ENCODE measurements at regions not wholly inside any gene's neighbourhood (a gene's known extent, or its start where the extent isn't known, plus 50 kb on each side); places are given as distances from the start of the nearest gene placed in this dataset.

GRCh38 chr12:42996869-42997431 is 407.4 kb upstream of the PRICKLE1 start:
- no peaks in the 10 kb centered on the region for H3K79me1 ChIP-seq (ENCODE audit: insufficient read depth, low read depth, low read length, poor library complexity, severe bottlenecking)
- H2BK5ac ChIP-seq (ENCODE audit: insufficient read length, low read length), result no peak overlapping the region
- TF ChIP-seq CTCF (conservative IDR thresholded peaks at IDR 0.05), result no peak
- H3T11ph ChIP-seq (ENCODE audit: low read length), result no peak overlapping the region
- H3K27me3 Mint-ChIP-seq (ENCODE audit: low read depth), result peaks cover 3% of the 10 kb centered on the region; the same call in 1 of the 2 replicates
- no peaks in the 10 kb centered on the region for H3K4me1 ChIP-seq (ENCODE audit: insufficient read depth, low read length)
- no peak overlapping the region for H3K27ac ChIP-seq (ENCODE audit: insufficient read length, low read depth, low read length)
- no peak overlapping the region for H4K91ac ChIP-seq (ENCODE audit: insufficient read length, low read depth, low read length)
- H4K5ac ChIP-seq (ENCODE audit: insufficient read length, low read depth, low read length), result no peak overlapping the region
- no peak overlapping the region for H2AFZ ChIP-seq (ENCODE audit: low read length)
- H2AK5ac ChIP-seq (ENCODE audit: insufficient read length, low read length), result no peak overlapping the region
- H3K4me3 Mint-ChIP-seq, result no peak overlapping the region
- no peak overlapping the region for H2BK120ac ChIP-seq (ENCODE audit: low read depth, low read length, poor library complexity, severe bottlenecking)
- no peak overlapping the region for H3K18ac ChIP-seq (ENCODE audit: insufficient read length, low read depth, low read length)
- H3K36me3 Mint-ChIP-seq (ENCODE audit: insufficient read depth in 1 of 3, low read depth in 3 of 3), result no peaks in the 10 kb centered on the region
- no peaks in the 10 kb centered on the region for H3K23me2 ChIP-seq (ENCODE audit: insufficient read length, low read depth, low read length, poor library complexity, severe bottlenecking)
- no peak overlapping the region for H3K27ac Mint-ChIP-seq
- H3K9me3 Mint-ChIP-seq, result no peaks in the 10 kb centered on the region
- H2BK15ac ChIP-seq (ENCODE audit: low read depth, low read length), result no peak overlapping the region
- H3K4ac ChIP-seq (ENCODE audit: low read depth, low read length), result no peak overlapping the region
- no peak for DNase-seq
- H3K23ac ChIP-seq (ENCODE audit: insufficient read length, low read depth, low read length), result no peak overlapping the region
- no peak overlapping the region for H2BK20ac ChIP-seq (ENCODE audit: low read depth, low read length, poor library complexity, severe bottlenecking)
- no peak overlapping the region for H3K14ac ChIP-seq (ENCODE audit: insufficient read depth, low read length)
- no peaks in the 10 kb centered on the region for H3K27me3 ChIP-seq (ENCODE audit: insufficient read depth, low read length)
- no peak overlapping the region for H4K8ac ChIP-seq (replicated peaks; ENCODE audit: insufficient read length, low read depth, low read length)
- 100% methylated on average over 1 of the region's 2 CpGs for WGBS (ENCODE audit: extremely low coverage, insufficient read length, low lambda C conversion rate)
- H3K79me2 ChIP-seq (ENCODE audit: insufficient read depth, low read length), result no peaks in the 10 kb centered on the region
- H3K56ac ChIP-seq (ENCODE audit: insufficient read length, low read depth, low read length), result no peak overlapping the region
- no peaks in the 10 kb centered on the region for H3K9me3 ChIP-seq (ENCODE audit: control insufficient read depth, low read depth, low read length)
- no peak overlapping the region for H3K9ac ChIP-seq (ENCODE audit: extremely low read depth, insufficient read length, low read length)
- no peaks in the 10 kb centered on the region for H4K20me1 ChIP-seq (ENCODE audit: control insufficient read depth, insufficient read depth, insufficient read length)
- no peak overlapping the region for H3K4me2 ChIP-seq (ENCODE audit: insufficient read depth, insufficient read length, low read length)
- peaks cover 6% of the 10 kb centered on the region in 2 experiments for H3K4me1 Mint-ChIP-seq
- no peak overlapping the region for H2BK12ac ChIP-seq (ENCODE audit: insufficient read length, low read depth, low read length)
